Stimulated activated naive CD4-positive, alpha-beta T cell (primary cell): ENCODE measurements at regions not wholly inside any gene's neighbourhood (a gene's known extent, or its start where the extent isn't known, plus 50 kb on each side); places are given as distances from the start of the nearest gene placed in this dataset.

Experiments
- DNase-seq, 6 experiments: peaks; one replicate each; lab custom pipeline; 2025; lab: John Stamatoyannopoulos, UW

GRCh38 chrX:40278340-40279090 lies 180.8 kb upstream of the BCOR start:
- DNase-seq: peak in 1 of 6 experiments; percentile 2

- DNase-seq: no peak
Observed at GRCh38 chrX:40277672-40278071, 179.9 kb upstream of the BCOR start.

GRCh38 chrX:40273356-40274050 lies 175.7 kb upstream of the BCOR start:
- DNase-seq: no peak

- no peak for DNase-seq
Observed at GRCh38 chrX:40272776-40273175, 175.0 kb upstream of the BCOR start.

- no peak for DNase-seq
Observed at GRCh38 chrX:40272141-40272540, 174.4 kb upstream of the BCOR start.

- DNase-seq: no peak
Observed at GRCh38 chrX:40268188-40268520, 170.4 kb upstream of the BCOR start.

GRCh38 chrX:40267334-40268187 lies 169.8 kb upstream of the BCOR start:
- no peak for DNase-seq

- peak; percentile 17 to 39 (median 28) for DNase-seq
Observed at GRCh38 chrX:40266490-40267333, 169.0 kb upstream of the BCOR start.

- peak in 1 of 6 experiments; percentile 5 for DNase-seq
Observed at GRCh38 chrX:40265936-40266335, 168.2 kb upstream of the BCOR start.

GRCh38 chrX:40263014-40263560 lies 165.3 kb upstream of the BCOR start:
- DNase-seq: no peak

- no peak for DNase-seq
Observed at GRCh38 chrX:40262157-40263013, 164.6 kb upstream of the BCOR start.

- no peak for DNase-seq
Observed at GRCh38 chrX:40261833-40262156, 164.0 kb upstream of the BCOR start.

GRCh38 chrX:40260146-40260747 lies 162.5 kb upstream of the BCOR start:
- DNase-seq: no peak

GRCh38 chrX:40258909-40259308 lies 161.2 kb upstream of the BCOR start:
- no peak for DNase-seq

GRCh38 chrX:40253771-40254170 lies 156.0 kb upstream of the BCOR start:
- no peak for DNase-seq

GRCh38 chrX:40249582-40249981 lies 151.8 kb upstream of the BCOR start:
- DNase-seq: no peak

- no peak for DNase-seq
Observed at GRCh38 chrX:40248822-40249221, 151.1 kb upstream of the BCOR start.

GRCh38 chrX:40247848-40248622 lies 150.3 kb upstream of the BCOR start:
- no peak for DNase-seq

- no peak for DNase-seq
Observed at GRCh38 chrX:40247382-40247781, 149.6 kb upstream of the BCOR start.
